Breast epithelium (tissue), 4 donors: ENCODE measurements at regions not wholly inside any gene's neighbourhood (a gene's known extent, or its start where the extent isn't known, plus 50 kb on each side); places are given as distances from the start of the nearest gene placed in this dataset.

Experiments used
- DNase-seq, 2 donors: peaks; one replicate each; pipeline ENCODE4 v3.0.0-alpha.2; 2019; ENCODE audit warnings: low spot score in 2 of 2
- H3K27ac ChIP-seq, 2 donors: fragments of 200-600 bp; sonication (generic) in 1 of 2; one replicate each; pipeline ENCODE4 v1.5.1; 2016 to 2019; ENCODE audit warnings: mild to moderate bottlenecking in 1 of 2
- H3K27me3 ChIP-seq, 2 donors: fragments of 200-600 bp; sonication (generic) in 1 of 2; one replicate each; pipeline versions ENCODE4 v1.5.1 to v1.6.0; 2017 to 2019; ENCODE audit warnings: control low read depth in 1 of 2, mild to moderate bottlenecking in 1 of 2
- H3K36me3 ChIP-seq: fragments of 200-600 bp; one replicate; pipeline ENCODE4 v1.5.1; 2019
- H3K4me1 ChIP-seq, 2 donors: fragments of 200-600 bp; sonication (generic); one replicate each; pipeline ENCODE4 v1.5.1; 2016 to 2019; ENCODE audit warnings: control low read depth in 1 of 2
- H3K4me3 ChIP-seq, 3 donors: fragments of 200-600 bp; sonication (generic); 1 replicate in 2 of 3; 2 replicates in 1 of 3; pipeline ENCODE4 v1.5.1; 2016 to 2019; ENCODE audit warnings: mild to moderate bottlenecking in 3 of 3, moderate library complexity in 2 of 3
- H3K9me3 ChIP-seq, 2 donors: fragments of 200-600 bp; sonication (generic) in 1 of 2; one replicate each; pipeline ENCODE4 v1.5.1; 2016 to 2019; ENCODE audit warnings: control low read depth in 1 of 2
- POLR2A ChIP-seq: fragments of 450-650 bp; IDR thresholded peaks from one replicate; pipeline ENCODE4 v1.6.1; 2016; ENCODE audit warnings: antibody characterized with exemption, mild to moderate bottlenecking, moderate library complexity
- POLR2AphosphoS5 ChIP-seq, 3 donors: sonication (generic); formaldehyde crosslinking; IDR thresholded peaks; one replicate each; pipeline ENCODE4 v1.6.1; 2017; ENCODE audit warnings: antibody characterized with exemption in 3 of 3
- intact Hi-C: fragments of 100-400 bp; cut with DNase I; formaldehyde crosslinking; loops from one replicate; pipeline ENCODE4 v1.15.1; 2023; ENCODE audit warnings: low total_unique reads
- TF ChIP-seq, protein P1 (sequence below), 3 donors: fragments of 450-650 bp; IDR thresholded peaks; one replicate each; pipeline ENCODE4 v1.5.1; 2016 to 2017; ENCODE audit warnings: antibody characterized with exemption in 3 of 3, mild to moderate bottlenecking in 3 of 3, moderate library complexity in 3 of 3

DNA sequence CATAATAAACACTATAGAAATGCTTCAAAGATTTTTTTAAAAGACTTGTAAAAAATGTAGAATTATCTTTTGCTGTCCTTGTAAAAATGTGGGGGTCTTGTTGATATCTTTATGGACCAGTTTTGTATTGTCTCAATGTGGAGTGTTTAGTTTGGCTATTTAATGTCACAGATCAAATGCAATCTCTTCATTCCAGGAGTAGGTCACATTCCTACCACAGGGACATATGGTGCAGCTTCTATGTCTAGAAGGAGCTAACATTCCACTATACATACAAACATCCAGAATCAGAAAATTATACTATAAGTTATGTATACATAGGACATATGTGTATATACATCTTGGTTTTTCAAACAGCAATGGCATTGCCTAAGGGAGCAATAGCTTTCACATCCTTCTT is 345.7 kb downstream of the BMP4 start:
- Histone ChIP-seq H3K9me3 (no peaks in the 10 kb centered on the region), H3K27ac (no peak overlapping the region), H3K36me3 (no peaks in the 10 kb centered on the region), H3K4me1 (no peaks in the 10 kb centered on the region), H3K27me3 (no peaks in the 10 kb centered on the region), H3K4me3 (no peak overlapping the region)
- TF ChIP-seq, protein P1, sequence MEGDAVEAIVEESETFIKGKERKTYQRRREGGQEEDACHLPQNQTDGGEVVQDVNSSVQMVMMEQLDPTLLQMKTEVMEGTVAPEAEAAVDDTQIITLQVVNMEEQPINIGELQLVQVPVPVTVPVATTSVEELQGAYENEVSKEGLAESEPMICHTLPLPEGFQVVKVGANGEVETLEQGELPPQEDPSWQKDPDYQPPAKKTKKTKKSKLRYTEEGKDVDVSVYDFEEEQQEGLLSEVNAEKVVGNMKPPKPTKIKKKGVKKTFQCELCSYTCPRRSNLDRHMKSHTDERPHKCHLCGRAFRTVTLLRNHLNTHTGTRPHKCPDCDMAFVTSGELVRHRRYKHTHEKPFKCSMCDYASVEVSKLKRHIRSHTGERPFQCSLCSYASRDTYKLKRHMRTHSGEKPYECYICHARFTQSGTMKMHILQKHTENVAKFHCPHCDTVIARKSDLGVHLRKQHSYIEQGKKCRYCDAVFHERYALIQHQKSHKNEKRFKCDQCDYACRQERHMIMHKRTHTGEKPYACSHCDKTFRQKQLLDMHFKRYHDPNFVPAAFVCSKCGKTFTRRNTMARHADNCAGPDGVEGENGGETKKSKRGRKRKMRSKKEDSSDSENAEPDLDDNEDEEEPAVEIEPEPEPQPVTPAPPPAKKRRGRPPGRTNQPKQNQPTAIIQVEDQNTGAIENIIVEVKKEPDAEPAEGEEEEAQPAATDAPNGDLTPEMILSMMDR (IDR thresholded peaks at IDR 0.05): no peak
- no peak for TF ChIP-seq POLR2AphosphoS5 (IDR thresholded peaks at IDR 0.05)
- no peak for TF ChIP-seq POLR2A
- intact Hi-C loops: no loop called here
- no peak for DNase-seq

DNA sequence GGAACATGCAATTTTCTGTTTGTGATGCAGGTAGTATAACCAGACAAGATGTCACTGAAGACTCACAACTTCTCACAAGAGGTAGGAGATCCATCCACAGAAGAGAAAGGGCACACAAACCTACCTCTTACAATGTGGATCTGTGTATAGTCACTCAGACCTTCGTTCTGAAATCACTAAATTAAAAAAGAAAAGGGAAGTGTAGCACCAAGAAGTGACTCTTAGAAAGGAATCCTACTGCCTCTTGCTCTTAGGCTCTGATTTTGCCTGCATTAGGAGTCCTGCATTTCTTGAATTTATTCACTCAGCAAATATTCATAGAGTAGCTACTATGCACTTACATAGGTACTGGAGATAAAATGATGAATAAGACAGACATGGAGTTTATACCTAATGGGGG is 347.6 kb downstream of the BMP4 start:
- no peaks in the 10 kb centered on the region for H3K9me3 ChIP-seq
- intact Hi-C loops: no loop called here
- no peaks in the 10 kb centered on the region for H3K4me1 ChIP-seq
- no peaks in the 10 kb centered on the region for H3K27me3 ChIP-seq
- no peaks in the 10 kb centered on the region for H3K36me3 ChIP-seq
- DNase-seq: no peak
- H3K4me3 ChIP-seq: no peak overlapping the region
- no peak overlapping the region for H3K27ac ChIP-seq
- TF ChIP-seq, protein P1 (IDR thresholded peaks at IDR 0.05): no peak
- TF ChIP-seq POLR2AphosphoS5 (IDR thresholded peaks at IDR 0.05) (no peak), POLR2A (no peak)

DNA sequence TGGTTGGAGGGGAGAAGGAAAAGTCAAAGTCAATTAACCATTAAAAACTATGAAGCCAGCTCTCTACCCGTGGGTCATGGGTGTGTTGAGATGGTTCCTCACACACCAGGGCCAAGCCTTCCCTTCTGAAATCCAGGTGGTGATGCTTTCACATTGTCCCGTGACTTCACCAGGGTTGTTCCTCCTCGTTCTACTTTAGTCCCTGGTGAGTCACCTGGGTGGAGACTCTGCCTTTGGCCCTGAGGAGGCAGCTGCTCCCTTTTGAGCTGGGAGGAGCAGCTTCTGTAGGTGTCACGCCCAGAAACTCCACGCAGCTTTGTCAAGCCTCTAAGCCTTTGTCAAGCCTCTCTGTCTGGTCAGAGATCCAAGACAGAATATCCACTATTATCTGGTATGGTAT is 348.3 kb downstream of the BMP4 start:
- DNase-seq: no peak
- Histone ChIP-seq H3K4me3 (no peak overlapping the region), H3K27me3 (no peaks in the 10 kb centered on the region), H3K27ac (no peak overlapping the region), H3K9me3 (no peaks in the 10 kb centered on the region), H3K4me1 (no peaks in the 10 kb centered on the region), H3K36me3 (no peaks in the 10 kb centered on the region)
- intact Hi-C loops: no loop called here
- TF ChIP-seq, protein P1 (IDR thresholded peaks at IDR 0.05): no peak
- no peak for TF ChIP-seq POLR2AphosphoS5 (IDR thresholded peaks at IDR 0.05)
- TF ChIP-seq POLR2A: no peak

DNA sequence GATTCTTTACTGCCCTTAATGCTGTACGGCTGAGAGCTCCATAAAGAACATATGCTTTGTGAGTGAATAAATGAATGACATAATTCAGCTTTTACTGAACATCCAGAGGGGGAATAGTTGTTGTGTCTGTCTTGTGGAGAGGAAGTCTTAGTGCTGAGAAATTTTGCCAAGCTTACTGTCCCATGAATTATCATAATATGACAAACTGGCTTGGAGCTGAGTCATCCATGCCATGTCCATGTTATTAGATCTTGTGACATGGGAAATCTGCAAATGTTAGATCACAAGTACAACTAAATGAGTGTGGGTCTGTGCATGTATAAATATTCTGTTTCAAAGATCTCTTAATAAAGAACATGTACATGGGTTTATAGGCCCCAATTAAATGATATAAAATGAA is 350.4 kb downstream of the BMP4 start:
- no peak overlapping the region for H3K27ac ChIP-seq
- no peak overlapping the region for H3K4me3 ChIP-seq
- intact Hi-C loops: no loop called here
- no peak for TF ChIP-seq POLR2AphosphoS5 (IDR thresholded peaks at IDR 0.05)
- no peak for TF ChIP-seq POLR2A
- TF ChIP-seq, protein P1 (IDR thresholded peaks at IDR 0.05): no peak
- no peak for DNase-seq
- H3K36me3 ChIP-seq: no peaks in the 10 kb centered on the region
- H3K9me3 ChIP-seq: no peaks in the 10 kb centered on the region
- no peaks in the 10 kb centered on the region for H3K27me3 ChIP-seq
- H3K4me1 ChIP-seq: no peaks in the 10 kb centered on the region

DNA sequence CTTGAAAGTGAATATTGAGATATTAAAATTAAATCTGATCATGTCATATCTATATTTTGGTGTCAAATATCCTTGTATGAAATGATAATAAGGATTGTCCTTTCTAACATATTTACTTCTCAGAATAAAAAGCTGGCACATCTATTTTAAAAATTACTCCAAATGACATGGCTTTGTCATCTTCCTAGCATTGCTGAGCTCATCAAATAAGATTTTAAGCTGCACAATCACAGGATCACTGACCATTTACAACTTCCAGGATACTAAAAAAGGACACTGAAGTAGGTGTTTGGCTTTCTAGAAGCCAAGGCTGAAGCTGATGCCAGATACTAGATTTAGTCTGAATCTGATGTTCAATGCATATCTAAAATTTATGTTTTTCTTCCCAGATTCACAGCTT is 351.1 kb downstream of the BMP4 start:
- intact Hi-C loops: no loop called here
- H3K9me3 ChIP-seq: no peaks in the 10 kb centered on the region
- H3K27me3 ChIP-seq: no peaks in the 10 kb centered on the region
- no peaks in the 10 kb centered on the region for H3K4me1 ChIP-seq
- no peak overlapping the region for H3K27ac ChIP-seq
- H3K4me3 ChIP-seq: no peak overlapping the region
- DNase-seq: no peak
- TF ChIP-seq POLR2AphosphoS5 (IDR thresholded peaks at IDR 0.05) (no peak), POLR2A (no peak)
- TF ChIP-seq, protein P1 (IDR thresholded peaks at IDR 0.05): no peak
- no peaks in the 10 kb centered on the region for H3K36me3 ChIP-seq
